Fibroblast of lung (primary cell): ENCODE measurements at regions not wholly inside any gene's neighbourhood (a gene's known extent, or its start where the extent isn't known, plus 50 kb on each side); places are given as distances from the start of the nearest gene placed in this dataset.

Source experiments
- DNase-seq, 2 donors: peaks; one replicate each; pipeline versions ENCODE4 v3.0.0 to v3.0.0-alpha.2; 2010; ENCODE audit warnings: low read depth in 2 of 2
- H2AFZ ChIP-seq: 2 replicates; pipeline ENCODE4 v1.5.1; 2012; ENCODE audit warnings: low read length, control low read depth, inconsistent platforms
- H3K27ac ChIP-seq: 2 replicates; pipeline ENCODE4 v1.5.1; 2011; ENCODE audit warnings: low read length, control low read depth; ENCODE audit not compliant: insufficient read depth
- H3K27me3 ChIP-seq: 2 replicates; pipeline ENCODE4 v1.5.1; 2011; ENCODE audit warnings: mild to moderate bottlenecking, low read length; ENCODE audit not compliant: control insufficient read depth, insufficient read depth
- H3K36me3 ChIP-seq: 2 replicates; pipeline ENCODE4 v1.5.1; 2011; ENCODE audit warnings: low read length; ENCODE audit not compliant: control insufficient read depth, insufficient read depth
- H3K4me1 ChIP-seq: 2 replicates; pipeline ENCODE4 v1.5.1; 2011; ENCODE audit warnings: low read length; ENCODE audit not compliant: control insufficient read depth, insufficient read depth; ENCODE audit errors: extremely low read depth
- H3K4me2 ChIP-seq: 2 replicates; pipeline ENCODE4 v1.5.1; 2011; ENCODE audit warnings: low read length, control low read depth; ENCODE audit not compliant: insufficient read depth; ENCODE audit errors: extremely low read depth
- H3K4me3 ChIP-seq, 4 experiments: fragments of 200-600 bp in 1 of 4; sonication (generic) in 1 of 4; replicated peaks in 1 of 4; 2 replicates each; pipeline ENCODE4 v1.5.1; 2011 to 2016; ENCODE audit warnings: low read length in 4 of 4, low read depth in 3 of 4, mild to moderate bottlenecking in 3 of 4, control low read depth in 2 of 4, inconsistent platforms in 1 of 4, mixed read lengths in 1 of 4; ENCODE audit not compliant: insufficient read depth in 1 of 4; ENCODE audit errors: control extremely low read depth in 1 of 4
- H3K79me2 ChIP-seq: 2 replicates; pipeline ENCODE4 v1.5.1; 2012; ENCODE audit warnings: mild to moderate bottlenecking, low read length, inconsistent platforms; ENCODE audit not compliant: control insufficient read depth, insufficient read depth
- H3K9ac ChIP-seq: 2 replicates; pipeline ENCODE4 v1.5.1; 2011; ENCODE audit warnings: mild to moderate bottlenecking, low read length, control low read depth; ENCODE audit not compliant: insufficient read depth
- H3K9me3 ChIP-seq: 2 replicates; pipeline ENCODE4 v1.5.1; 2012; ENCODE audit warnings: low read depth, low read length; ENCODE audit not compliant: control insufficient read depth, insufficient read depth
- H4K20me1 ChIP-seq: 2 replicates; pipeline ENCODE4 v1.5.1; 2011; ENCODE audit warnings: low read length; ENCODE audit not compliant: control insufficient read depth, insufficient read depth; ENCODE audit errors: extremely low read depth
- EZH2 ChIP-seq: IDR thresholded peaks from 2 replicates; pipeline ENCODE4 v1.5.1; 2012; ENCODE audit warnings: low read length, control low read depth, mild to moderate bottlenecking; ENCODE audit errors: missing control alignments
- TF ChIP-seq, protein P1 (sequence below), 2 donors: IDR thresholded peaks in 1 of 2; conservative IDR thresholded peaks in 1 of 2; 1 replicate in 1 of 2; 2 replicates in 1 of 2; pipeline ENCODE4 v1.5.1; 2011 to 2012; ENCODE audit warnings: low read length in 2 of 2, control low read depth in 1 of 2, inconsistent platforms in 1 of 2, low read depth in 1 of 2, mild to moderate bottlenecking in 1 of 2

DNA sequence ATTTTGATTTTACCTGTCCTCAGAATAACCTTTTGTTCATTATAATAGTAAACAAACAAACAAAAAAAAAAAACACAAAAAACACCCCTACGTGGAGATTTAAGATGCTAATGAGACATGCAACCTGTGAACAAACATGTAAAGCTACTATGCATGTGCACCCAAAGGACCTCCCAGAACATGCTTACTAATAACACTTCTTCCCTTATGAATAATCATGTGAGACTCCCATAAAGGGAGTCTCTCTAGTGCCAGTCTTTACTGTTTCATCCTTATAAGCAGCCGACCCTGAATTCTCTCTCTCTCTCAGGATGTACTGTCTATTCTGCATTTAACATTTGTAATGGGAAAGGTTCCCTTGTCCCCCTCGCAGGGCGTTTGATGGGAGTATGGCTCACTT, 1051.1 kb downstream of the PCDH17 start:
- no peaks in the 10 kb centered on the region for H3K27me3 ChIP-seq
- H3K79me2 ChIP-seq = no peaks in the 10 kb centered on the region
- H3K9ac ChIP-seq = no peak overlapping the region
- no peak overlapping the region for H3K4me2 ChIP-seq
- no peaks in the 10 kb centered on the region for H3K9me3 ChIP-seq
- H3K4me1 ChIP-seq = no peaks in the 10 kb centered on the region
- H3K4me3 ChIP-seq = no peak overlapping the region
- no peaks in the 10 kb centered on the region for H4K20me1 ChIP-seq
- H2AFZ ChIP-seq = no peak overlapping the region
- H3K36me3 ChIP-seq = no peaks in the 10 kb centered on the region
- no peak for DNase-seq
- H3K27ac ChIP-seq = no peak overlapping the region
- TF ChIP-seq, protein P1, sequence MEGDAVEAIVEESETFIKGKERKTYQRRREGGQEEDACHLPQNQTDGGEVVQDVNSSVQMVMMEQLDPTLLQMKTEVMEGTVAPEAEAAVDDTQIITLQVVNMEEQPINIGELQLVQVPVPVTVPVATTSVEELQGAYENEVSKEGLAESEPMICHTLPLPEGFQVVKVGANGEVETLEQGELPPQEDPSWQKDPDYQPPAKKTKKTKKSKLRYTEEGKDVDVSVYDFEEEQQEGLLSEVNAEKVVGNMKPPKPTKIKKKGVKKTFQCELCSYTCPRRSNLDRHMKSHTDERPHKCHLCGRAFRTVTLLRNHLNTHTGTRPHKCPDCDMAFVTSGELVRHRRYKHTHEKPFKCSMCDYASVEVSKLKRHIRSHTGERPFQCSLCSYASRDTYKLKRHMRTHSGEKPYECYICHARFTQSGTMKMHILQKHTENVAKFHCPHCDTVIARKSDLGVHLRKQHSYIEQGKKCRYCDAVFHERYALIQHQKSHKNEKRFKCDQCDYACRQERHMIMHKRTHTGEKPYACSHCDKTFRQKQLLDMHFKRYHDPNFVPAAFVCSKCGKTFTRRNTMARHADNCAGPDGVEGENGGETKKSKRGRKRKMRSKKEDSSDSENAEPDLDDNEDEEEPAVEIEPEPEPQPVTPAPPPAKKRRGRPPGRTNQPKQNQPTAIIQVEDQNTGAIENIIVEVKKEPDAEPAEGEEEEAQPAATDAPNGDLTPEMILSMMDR (conservative IDR thresholded peaks at IDR 0.05 in 1 of 2, IDR thresholded peaks at IDR 0.05 in 1 of 2; ENCODE audit: low read depth in 1 of 2, low read length in 2 of 2) = no peak
- TF ChIP-seq EZH2 = no peak

DNA sequence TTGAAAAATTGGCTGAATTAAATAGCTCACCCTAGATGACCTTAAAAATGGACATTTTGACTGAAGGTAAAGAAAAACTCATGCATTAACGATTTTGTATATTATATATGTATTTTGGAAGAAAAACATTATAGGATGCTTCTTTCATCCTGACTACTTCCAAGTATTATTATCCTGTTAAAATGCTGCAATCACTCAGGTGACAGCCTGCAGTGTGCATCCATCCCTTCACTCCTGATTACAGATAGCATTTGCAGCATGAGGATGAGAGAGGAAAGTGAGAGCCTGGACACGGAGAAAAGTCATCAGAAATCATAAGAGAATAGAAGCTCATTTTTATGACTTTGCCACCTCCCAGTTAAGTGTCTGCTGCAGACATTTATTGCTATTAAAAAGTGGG, 1055.6 kb downstream of the PCDH17 start:
- H3K9me3 ChIP-seq = no peaks in the 10 kb centered on the region
- H2AFZ ChIP-seq = no peak overlapping the region
- H3K9ac ChIP-seq = no peak overlapping the region
- TF ChIP-seq, protein P1 (conservative IDR thresholded peaks at IDR 0.05 in 1 of 2, IDR thresholded peaks at IDR 0.05 in 1 of 2; ENCODE audit: low read depth in 1 of 2, low read length in 2 of 2) = no peak
- no peak for TF ChIP-seq EZH2
- H3K36me3 ChIP-seq = no peaks in the 10 kb centered on the region
- H3K27ac ChIP-seq = no peak overlapping the region
- H3K4me3 ChIP-seq = no peak overlapping the region
- no peaks in the 10 kb centered on the region for H4K20me1 ChIP-seq
- no peak for DNase-seq
- no peaks in the 10 kb centered on the region for H3K79me2 ChIP-seq
- no peaks in the 10 kb centered on the region for H3K27me3 ChIP-seq
- H3K4me2 ChIP-seq = no peak overlapping the region
- H3K4me1 ChIP-seq = no peaks in the 10 kb centered on the region

DNA sequence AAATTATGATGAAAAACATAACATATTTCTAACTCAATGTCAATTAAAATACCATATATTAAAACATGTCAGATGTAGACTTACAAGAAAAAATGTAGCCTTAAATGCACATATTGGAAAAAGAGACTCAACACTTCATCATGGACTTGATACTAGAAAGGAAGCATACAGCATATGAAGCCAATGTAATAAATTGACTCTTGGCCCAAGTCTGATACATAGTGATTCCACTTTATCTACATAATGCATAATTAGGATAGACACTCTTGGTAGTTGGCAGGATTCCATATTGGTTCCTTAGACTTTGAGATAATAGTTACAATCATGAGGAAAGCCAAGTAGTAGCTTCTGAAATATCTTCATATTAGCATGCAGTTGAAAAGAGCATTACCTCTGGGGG, 1067.0 kb downstream of the PCDH17 start:
- Histone ChIP-seq H3K79me2 (no peaks in the 10 kb centered on the region), H3K27ac (no peak overlapping the region), H2AFZ (no peak overlapping the region), H3K4me2 (no peak overlapping the region), H3K9me3 (no peaks in the 10 kb centered on the region), H3K9ac (no peak overlapping the region), H3K4me3 (no peak overlapping the region), H3K27me3 (no peaks in the 10 kb centered on the region), H3K4me1 (no peaks in the 10 kb centered on the region), H3K36me3 (no peaks in the 10 kb centered on the region), H4K20me1 (no peaks in the 10 kb centered on the region)
- TF ChIP-seq, protein P1 (conservative IDR thresholded peaks at IDR 0.05 in 1 of 2, IDR thresholded peaks at IDR 0.05 in 1 of 2; ENCODE audit: low read depth in 1 of 2, low read length in 2 of 2) = no peak
- no peak for TF ChIP-seq EZH2
- no peak for DNase-seq
